HL-60 (cell line): ENCODE measurements at regions not wholly inside any gene's neighbourhood (a gene's known extent, or its start where the extent isn't known, plus 50 kb on each side); places are given as distances from the start of the nearest gene placed in this dataset.
A peak's percentile ranks its signal among the peaks of the same experiment; 100 is the strongest.
"Not testable (repeated sequence)": the region's sequence is repeated elsewhere in the genome, so short reads cannot be mapped to it uniquely, and the experiment has no call there.

Source experiments
- DNase-seq, 2 experiments: peaks; one replicate each; pipeline ENCODE4 v3.0.0-alpha.2; 2010 to 2020; ENCODE audit warnings: low read depth in 1 of 2, low spot score in 1 of 2
- H3K27ac ChIP-seq: fragments of 250-450 bp; sonication (Bioruptor Pico); replicated peaks from 2 replicates; pipeline ENCODE4 v1.5.1; 2020; ENCODE audit warnings: mild to moderate bottlenecking, moderate library complexity
- H3K27me3 ChIP-seq: fragments of 250-450 bp; sonication (Bioruptor Pico); 2 replicates; pipeline ENCODE4 v1.5.1; 2021; ENCODE audit warnings: mild to moderate bottlenecking, moderate library complexity; ENCODE audit not compliant: insufficient read depth, poor library complexity, severe bottlenecking
- H3K4me3 ChIP-seq: replicated peaks from 2 replicates; pipeline ENCODE4 v1.5.1; 2011; ENCODE audit warnings: mild to moderate bottlenecking, control low read depth, low read length; ENCODE audit not compliant: insufficient read depth
- GABPA ChIP-seq: IDR thresholded peaks from 2 replicates; pipeline ENCODE4 v1.6.1; 2012; ENCODE audit warnings: low read depth
- POLR2AphosphoS5 ChIP-seq: IDR thresholded peaks from 2 replicates; pipeline ENCODE4 v1.6.1; 2012; ENCODE audit warnings: low read depth
- SPI1 ChIP-seq: IDR thresholded peaks from 2 replicates; pipeline ENCODE4 v1.6.1; 2012; ENCODE audit warnings: low read depth, mild to moderate bottlenecking, borderline replicate concordance
- TF ChIP-seq, protein P1 (sequence below): IDR thresholded peaks from 2 replicates; pipeline ENCODE4 v1.6.1; 2012; ENCODE audit warnings: low read depth; ENCODE audit not compliant: insufficient replicate concordance
- TF ChIP-seq, protein P2 (sequence below): IDR thresholded peaks from one replicate; pipeline ENCODE4 v1.5.1; 2011; ENCODE audit warnings: low read length, control low read depth, inconsistent platforms; ENCODE audit not compliant: insufficient read depth

DNA sequence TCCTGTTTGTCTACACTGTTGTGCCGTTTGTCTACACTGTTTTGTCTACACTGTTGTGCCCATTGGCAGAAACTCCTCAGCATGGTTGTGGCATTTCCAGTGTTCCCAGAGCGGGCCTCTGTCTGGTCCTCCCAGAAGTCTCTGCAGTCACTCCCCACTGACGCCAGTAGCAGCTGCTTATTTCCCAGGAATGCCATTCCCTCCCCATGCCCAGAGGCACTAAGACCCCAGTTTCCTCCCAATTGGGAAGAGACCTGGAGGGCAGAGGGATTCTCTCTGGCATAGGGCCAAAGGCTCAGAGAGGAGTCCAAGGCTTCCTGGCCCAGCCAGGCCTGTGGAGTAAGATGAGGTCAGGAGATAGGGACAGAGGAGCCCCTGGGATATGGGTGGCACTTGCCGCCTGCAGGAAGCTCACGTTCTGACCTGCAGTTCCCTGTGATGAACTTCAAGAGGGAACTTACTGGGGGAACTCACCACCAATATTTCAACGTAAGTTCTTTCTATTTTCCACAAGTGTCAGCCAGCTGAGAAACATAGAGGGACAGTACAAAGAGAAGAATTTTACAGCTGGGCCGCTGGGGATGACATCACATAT is 69.1 kb downstream of the TNFAIP2 start:
- no peak overlapping the region for H3K4me3 ChIP-seq
- H3K27me3 ChIP-seq: peaks cover 14% of the 10 kb centered on the region
- DNase-seq: peak in 1 of 2 experiments; percentile 27
- TF ChIP-seq POLR2AphosphoS5: no peak
- TF ChIP-seq, protein P1, sequence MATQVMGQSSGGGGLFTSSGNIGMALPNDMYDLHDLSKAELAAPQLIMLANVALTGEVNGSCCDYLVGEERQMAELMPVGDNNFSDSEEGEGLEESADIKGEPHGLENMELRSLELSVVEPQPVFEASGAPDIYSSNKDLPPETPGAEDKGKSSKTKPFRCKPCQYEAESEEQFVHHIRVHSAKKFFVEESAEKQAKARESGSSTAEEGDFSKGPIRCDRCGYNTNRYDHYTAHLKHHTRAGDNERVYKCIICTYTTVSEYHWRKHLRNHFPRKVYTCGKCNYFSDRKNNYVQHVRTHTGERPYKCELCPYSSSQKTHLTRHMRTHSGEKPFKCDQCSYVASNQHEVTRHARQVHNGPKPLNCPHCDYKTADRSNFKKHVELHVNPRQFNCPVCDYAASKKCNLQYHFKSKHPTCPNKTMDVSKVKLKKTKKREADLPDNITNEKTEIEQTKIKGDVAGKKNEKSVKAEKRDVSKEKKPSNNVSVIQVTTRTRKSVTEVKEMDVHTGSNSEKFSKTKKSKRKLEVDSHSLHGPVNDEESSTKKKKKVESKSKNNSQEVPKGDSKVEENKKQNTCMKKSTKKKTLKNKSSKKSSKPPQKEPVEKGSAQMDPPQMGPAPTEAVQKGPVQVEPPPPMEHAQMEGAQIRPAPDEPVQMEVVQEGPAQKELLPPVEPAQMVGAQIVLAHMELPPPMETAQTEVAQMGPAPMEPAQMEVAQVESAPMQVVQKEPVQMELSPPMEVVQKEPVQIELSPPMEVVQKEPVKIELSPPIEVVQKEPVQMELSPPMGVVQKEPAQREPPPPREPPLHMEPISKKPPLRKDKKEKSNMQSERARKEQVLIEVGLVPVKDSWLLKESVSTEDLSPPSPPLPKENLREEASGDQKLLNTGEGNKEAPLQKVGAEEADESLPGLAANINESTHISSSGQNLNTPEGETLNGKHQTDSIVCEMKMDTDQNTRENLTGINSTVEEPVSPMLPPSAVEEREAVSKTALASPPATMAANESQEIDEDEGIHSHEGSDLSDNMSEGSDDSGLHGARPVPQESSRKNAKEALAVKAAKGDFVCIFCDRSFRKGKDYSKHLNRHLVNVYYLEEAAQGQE: no peak
- no peak for TF ChIP-seq SPI1
- TF ChIP-seq, protein P2, sequence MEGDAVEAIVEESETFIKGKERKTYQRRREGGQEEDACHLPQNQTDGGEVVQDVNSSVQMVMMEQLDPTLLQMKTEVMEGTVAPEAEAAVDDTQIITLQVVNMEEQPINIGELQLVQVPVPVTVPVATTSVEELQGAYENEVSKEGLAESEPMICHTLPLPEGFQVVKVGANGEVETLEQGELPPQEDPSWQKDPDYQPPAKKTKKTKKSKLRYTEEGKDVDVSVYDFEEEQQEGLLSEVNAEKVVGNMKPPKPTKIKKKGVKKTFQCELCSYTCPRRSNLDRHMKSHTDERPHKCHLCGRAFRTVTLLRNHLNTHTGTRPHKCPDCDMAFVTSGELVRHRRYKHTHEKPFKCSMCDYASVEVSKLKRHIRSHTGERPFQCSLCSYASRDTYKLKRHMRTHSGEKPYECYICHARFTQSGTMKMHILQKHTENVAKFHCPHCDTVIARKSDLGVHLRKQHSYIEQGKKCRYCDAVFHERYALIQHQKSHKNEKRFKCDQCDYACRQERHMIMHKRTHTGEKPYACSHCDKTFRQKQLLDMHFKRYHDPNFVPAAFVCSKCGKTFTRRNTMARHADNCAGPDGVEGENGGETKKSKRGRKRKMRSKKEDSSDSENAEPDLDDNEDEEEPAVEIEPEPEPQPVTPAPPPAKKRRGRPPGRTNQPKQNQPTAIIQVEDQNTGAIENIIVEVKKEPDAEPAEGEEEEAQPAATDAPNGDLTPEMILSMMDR: no peak
- no peak for TF ChIP-seq GABPA
- no peak overlapping the region for H3K27ac ChIP-seq

DNA sequence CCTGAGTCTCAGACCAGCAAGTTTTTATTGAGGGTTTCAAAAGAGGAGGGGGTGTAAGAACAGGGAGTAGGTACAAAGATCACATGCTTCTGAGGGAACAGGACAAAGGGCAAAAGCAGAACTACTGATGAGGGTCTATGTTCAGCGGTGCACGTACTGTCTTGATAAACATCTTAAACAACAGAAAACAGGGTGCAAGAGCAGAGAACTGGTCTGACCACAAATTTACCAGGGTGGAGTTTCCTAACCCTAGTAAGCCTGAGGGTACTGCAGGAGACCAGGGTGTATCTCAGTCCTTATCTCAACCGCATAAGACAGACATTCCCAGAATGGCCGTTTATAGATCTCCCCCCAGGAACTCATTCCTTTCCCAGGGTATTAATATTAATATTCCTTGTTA is 69.6 kb downstream of the TNFAIP2 start:
- not testable (repeated sequence) for H3K4me3 ChIP-seq, H3K27ac ChIP-seq
- DNase-seq: peak in 1 of 2 experiments; percentile 37
- peaks cover 11% of the 10 kb centered on the region for H3K27me3 ChIP-seq

DNA sequence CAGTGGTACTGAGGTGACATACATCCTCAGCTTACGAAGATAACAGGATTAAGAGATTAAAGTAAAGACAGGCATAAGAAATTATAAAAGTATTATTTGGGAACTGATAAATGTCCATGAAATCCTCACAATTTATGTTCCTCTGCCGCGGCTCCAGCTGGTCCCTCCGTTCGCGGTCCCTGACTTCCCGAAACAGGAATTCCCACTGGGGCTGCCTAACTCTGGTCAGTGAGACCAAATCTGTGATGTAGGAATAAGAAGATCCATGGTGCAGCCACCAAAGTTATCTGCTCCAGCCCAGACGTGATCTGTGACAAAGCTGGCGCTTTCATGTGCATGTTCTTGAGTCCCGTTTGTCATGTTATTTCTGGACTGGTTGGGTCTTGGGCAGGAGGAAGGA is 70.2 kb downstream of the TNFAIP2 start:
- H3K27me3 ChIP-seq, H3K4me3 ChIP-seq, DNase-seq, H3K27ac ChIP-seq: not testable (repeated sequence)

DNA sequence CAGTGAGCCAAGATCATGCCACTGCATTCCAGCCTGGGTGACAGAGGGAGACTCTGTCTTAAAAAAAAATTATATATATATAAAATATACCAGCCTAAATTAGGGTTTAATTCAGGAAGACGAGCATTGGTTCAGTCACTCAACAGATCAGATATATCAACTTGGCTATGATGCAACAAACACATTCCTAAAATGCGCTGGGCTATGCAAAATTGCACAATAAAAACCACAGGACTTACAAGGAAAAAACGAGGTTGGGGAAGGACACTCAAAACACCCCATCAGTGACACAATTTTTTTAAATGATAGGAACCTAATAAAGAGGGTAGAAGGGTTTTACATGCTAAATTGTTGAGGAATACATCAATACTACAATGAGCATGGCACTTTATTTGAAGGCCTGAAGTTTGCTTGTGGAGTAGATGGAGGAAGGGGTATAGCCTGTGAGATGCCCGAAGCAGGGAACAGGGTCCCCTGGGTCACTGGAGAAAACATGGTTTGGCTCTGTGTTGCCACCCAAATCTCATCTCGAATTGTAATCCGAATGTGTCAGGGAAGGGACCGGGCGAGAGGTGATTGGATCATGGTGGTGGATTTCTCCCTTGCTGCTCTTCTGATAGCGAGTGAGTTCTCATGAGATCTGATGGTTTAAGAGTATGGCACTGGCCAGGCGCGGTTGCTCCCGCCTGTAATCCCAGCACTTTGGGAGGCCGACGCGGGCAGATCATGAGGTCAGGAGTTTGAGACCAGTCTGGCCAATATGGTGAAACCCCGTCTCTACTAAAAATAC is 71.2 kb downstream of the TNFAIP2 start:
- no peak overlapping the region for H3K4me3 ChIP-seq
- peak in 1 of 2 experiments; percentile 58 for DNase-seq
- no peak for TF ChIP-seq POLR2AphosphoS5
- no peak for TF ChIP-seq GABPA
- TF ChIP-seq, protein P2: no peak
- TF ChIP-seq, protein P1: no peak
- no peak for TF ChIP-seq SPI1
- no peak overlapping the region for H3K27ac ChIP-seq
- H3K27me3 ChIP-seq: no peaks in the 10 kb centered on the region
